ENCODE measurements at regions not wholly inside any gene's neighbourhood (a gene's known extent, or its start where the extent isn't known, plus 50 kb on each side); places are given as distances from the start of the nearest gene placed in this dataset.
A peak's percentile ranks its signal among the peaks of the same experiment; 100 is the strongest.

GRCh38 chr4:144556636-144557035 is 89.3 kb upstream of the HHIP start:
- DNase-seq (ENCODE audit: low spot score in 2 of 2), result no peak
- no peak for FAIRE-seq

- FAIRE-seq (no peak), DNase-seq (ENCODE audit: low spot score in 2 of 2) (no peak)
Observed at GRCh38 chr4:144557404-144557803, 88.6 kb upstream of the HHIP start.

- no peak for DNase-seq (ENCODE audit: low spot score in 2 of 2)
- no peak for FAIRE-seq
Observed at GRCh38 chr4:144562019-144562705, 83.8 kb upstream of the HHIP start.

GRCh38 chr4:144564358-144564757 is 81.6 kb upstream of the HHIP start:
- FAIRE-seq, result no peak
- DNase-seq (ENCODE audit: low spot score in 2 of 2), result no peak

- FAIRE-seq, result no peak
- DNase-seq (ENCODE audit: low spot score in 2 of 2), result no peak
Observed at GRCh38 chr4:144565527-144566195, 80.3 kb upstream of the HHIP start.

GRCh38 chr4:144572660-144573059 is 73.3 kb upstream of the HHIP start:
- FAIRE-seq (no peak), DNase-seq (ENCODE audit: low spot score in 2 of 2) (no peak)

GRCh38 chr4:144574000-144574399 is 72.0 kb upstream of the HHIP start:
- FAIRE-seq (no peak), DNase-seq (ENCODE audit: low spot score in 2 of 2) (no peak)

GRCh38 chr4:144574509-144574908 is 71.4 kb upstream of the HHIP start:
- FAIRE-seq (no peak), DNase-seq (ENCODE audit: low spot score in 2 of 2) (no peak)

GRCh38 chr4:144575181-144575580 is 70.8 kb upstream of the HHIP start:
- peak; percentile 3 for FAIRE-seq
- DNase-seq (ENCODE audit: low spot score in 2 of 2), result peak; percentile 3 to 7

GRCh38 chr4:144578681-144579080 is 67.3 kb upstream of the HHIP start:
- no peak for DNase-seq (ENCODE audit: low spot score in 2 of 2)
- no peak for FAIRE-seq

- no peak for FAIRE-seq
- no peak for DNase-seq (ENCODE audit: low spot score in 2 of 2)
Observed at GRCh38 chr4:144579411-144580030, 66.4 kb upstream of the HHIP start.

- DNase-seq (ENCODE audit: low spot score in 2 of 2), result no peak
- FAIRE-seq, result no peak
Observed at GRCh38 chr4:144580430-144580829, 65.5 kb upstream of the HHIP start.

- DNase-seq (ENCODE audit: low spot score in 2 of 2) (no peak), FAIRE-seq (no peak)
Observed at GRCh38 chr4:144582105-144582850, 63.7 kb upstream of the HHIP start.

- no peak for FAIRE-seq
- no peak for DNase-seq (ENCODE audit: low spot score in 2 of 2)
Observed at GRCh38 chr4:144582975-144583374, 63.0 kb upstream of the HHIP start.

GRCh38 chr4:144583658-144584057 is 62.3 kb upstream of the HHIP start:
- DNase-seq (ENCODE audit: low spot score in 2 of 2) (no peak), FAIRE-seq (no peak)

- DNase-seq (ENCODE audit: low spot score in 2 of 2), result no peak
- no peak for FAIRE-seq
Observed at GRCh38 chr4:144584428-144584827, 61.5 kb upstream of the HHIP start.

GRCh38 chr4:144589512-144589911 is 56.4 kb upstream of the HHIP start:
- FAIRE-seq (no peak), DNase-seq (ENCODE audit: low spot score in 2 of 2) (no peak)

- FAIRE-seq (no peak), DNase-seq (ENCODE audit: low spot score in 2 of 2) (no peak)
Observed at GRCh38 chr4:144590020-144590419, 55.9 kb upstream of the HHIP start.

- FAIRE-seq (no peak), DNase-seq (ENCODE audit: low spot score in 2 of 2) (no peak)
Observed at GRCh38 chr4:144591401-144591800, 54.6 kb upstream of the HHIP start.

GRCh38 chr4:144592264-144592663 is 53.7 kb upstream of the HHIP start:
- DNase-seq (ENCODE audit: low spot score in 2 of 2), result no peak
- FAIRE-seq, result no peak

GRCh38 chr4:144594471-144594986 is 51.4 kb upstream of the HHIP start:
- FAIRE-seq (no peak), DNase-seq (ENCODE audit: low spot score in 2 of 2) (no peak)
